Left ventricle myocardium inferior (tissue), 1 donor: ENCODE measurements at regions not wholly inside any gene's neighbourhood (a gene's known extent, or its start where the extent isn't known, plus 50 kb on each side); places are given as distances from the start of the nearest gene placed in this dataset.
"Not testable (repeated sequence)": the region's sequence is repeated elsewhere in the genome, so short reads cannot be mapped to it uniquely, and the experiment has no call there.

Source experiments
- DNase-seq: peaks from one replicate; pipeline ENCODE4 v3.0.0-alpha.2; 2020
- H3K27ac ChIP-seq: fragments of 200-600 bp; replicated peaks from 2 replicates; pipeline ENCODE4 v1.8.0; 2021
- H3K27me3 ChIP-seq: fragments of 200-600 bp; 2 replicates; pipeline ENCODE4 v1.8.0; 2021; ENCODE audit warnings: low read depth
- H3K36me3 ChIP-seq: fragments of 200-600 bp; 2 replicates; pipeline ENCODE4 v1.8.0; 2021
- H3K4me1 ChIP-seq: fragments of 200-600 bp; 2 replicates; pipeline ENCODE4 v1.8.0; 2021
- H3K4me3 ChIP-seq: fragments of 200-600 bp; 2 replicates; pipeline ENCODE4 v1.8.0; 2021; ENCODE audit warnings: mild to moderate bottlenecking, moderate library complexity
- H3K9me3 ChIP-seq: fragments of 200-600 bp; replicated peaks from 2 replicates; pipeline ENCODE4 v1.8.0; 2021
- CTCF ChIP-seq: fragments of 200-600 bp; IDR thresholded peaks from 2 replicates; pipeline ENCODE4 v1.8.0; 2021; ENCODE audit warnings: antibody characterized with exemption, mild to moderate bottlenecking, borderline replicate concordance
- intact Hi-C: fragments of 100-400 bp; cut with micrococcal nuclease; formaldehyde crosslinking; loops from one replicate; pipeline ENCODE4 v1.11.0; 2022
- donor health status: DM: no; HTN: yes; CAD: no; lungs with severe emphysema.

GRCh38 chr3:82607391-82607790, 845.9 kb upstream of the GBE1 start:
- peaks cover 36% of the 10 kb centered on the region for H3K9me3 ChIP-seq
- DNase-seq = no peak

GRCh38 chr3:82596805-82597204, 835.4 kb upstream of the GBE1 start:
- Histone ChIP-seq H3K4me3 (no peak overlapping the region), H3K4me1 (no peaks in the 10 kb centered on the region), H3K27ac (no peak overlapping the region), H3K9me3 (peaks cover 46% of the 10 kb centered on the region), H3K36me3 (no peaks in the 10 kb centered on the region), H3K27me3 (no peaks in the 10 kb centered on the region)
- intact Hi-C loops = no loop called here
- DNase-seq = no peak
- no peak for TF ChIP-seq CTCF

More at GRCh38 chr3:82607391-82607790, 845.9 kb upstream of the GBE1 start:
- Histone ChIP-seq H3K27ac (no peak overlapping the region), H3K4me3 (no peak overlapping the region), H3K4me1 (no peaks in the 10 kb centered on the region), H3K36me3 (no peaks in the 10 kb centered on the region), H3K27me3 (no peaks in the 10 kb centered on the region)
- no peak for TF ChIP-seq CTCF
- intact Hi-C loops = no loop called here

GRCh38 chr3:82595530-82595929, 834.1 kb upstream of the GBE1 start:
- Histone ChIP-seq H3K4me3 (no peak overlapping the region), H3K27me3 (no peaks in the 10 kb centered on the region), H3K27ac (no peak overlapping the region), H3K36me3 (no peaks in the 10 kb centered on the region), H3K9me3 (peaks cover 46% of the 10 kb centered on the region), H3K4me1 (no peaks in the 10 kb centered on the region)
- intact Hi-C loops = no loop called here
- no peak for TF ChIP-seq CTCF
- DNase-seq = no peak

GRCh38 chr3:82587174-82587573, 825.7 kb upstream of the GBE1 start:
- Histone ChIP-seq H3K9me3 (no peaks in the 10 kb centered on the region), H3K27me3 (no peaks in the 10 kb centered on the region), H3K4me3 (no peak overlapping the region), H3K36me3 (no peaks in the 10 kb centered on the region), H3K4me1 (no peaks in the 10 kb centered on the region), H3K27ac (no peak overlapping the region)
- intact Hi-C loops = no loop called here
- TF ChIP-seq CTCF = no peak
- no peak for DNase-seq

- DNase-seq = no peak
- Histone ChIP-seq H3K4me1 (no peaks in the 10 kb centered on the region), H3K4me3 (no peak overlapping the region), H3K36me3 (no peaks in the 10 kb centered on the region), H3K9me3 (no peaks in the 10 kb centered on the region), H3K27ac (no peak overlapping the region), H3K27me3 (no peaks in the 10 kb centered on the region)
- intact Hi-C loops = no loop called here
- no peak for TF ChIP-seq CTCF
These were observed 825.0 kb upstream of the GBE1 start for GRCh38 chr3:82586414-82586813.

GRCh38 chr3:82586002-82586401, 824.6 kb upstream of the GBE1 start:
- H3K4me3 ChIP-seq, H3K4me1 ChIP-seq, DNase-seq, H3K27me3 ChIP-seq, intact Hi-C loops, H3K9me3 ChIP-seq, H3K36me3 ChIP-seq, H3K27ac ChIP-seq: not testable (repeated sequence)

- H3K4me1 ChIP-seq, intact Hi-C loops, H3K9me3 ChIP-seq, H3K36me3 ChIP-seq, H3K27me3 ChIP-seq, DNase-seq, H3K27ac ChIP-seq, H3K4me3 ChIP-seq: not testable (repeated sequence)
These were observed 824.1 kb upstream of the GBE1 start for GRCh38 chr3:82585591-82585990.

GRCh38 chr3:82584861-82585260, 823.4 kb upstream of the GBE1 start:
- H3K9me3 ChIP-seq, H3K27ac ChIP-seq, H3K27me3 ChIP-seq, H3K4me1 ChIP-seq, H3K36me3 ChIP-seq, H3K4me3 ChIP-seq, DNase-seq, intact Hi-C loops: not testable (repeated sequence)

- H3K4me3 ChIP-seq, H3K4me1 ChIP-seq, H3K9me3 ChIP-seq, DNase-seq, H3K27ac ChIP-seq, H3K36me3 ChIP-seq, intact Hi-C loops, H3K27me3 ChIP-seq: not testable (repeated sequence)
These were observed 823.0 kb upstream of the GBE1 start for GRCh38 chr3:82584415-82584814.
